ENCODE measurements at regions not wholly inside any gene's neighbourhood (a gene's known extent, or its start where the extent isn't known, plus 50 kb on each side); places are given as distances from the start of the nearest gene placed in this dataset.

DNA sequence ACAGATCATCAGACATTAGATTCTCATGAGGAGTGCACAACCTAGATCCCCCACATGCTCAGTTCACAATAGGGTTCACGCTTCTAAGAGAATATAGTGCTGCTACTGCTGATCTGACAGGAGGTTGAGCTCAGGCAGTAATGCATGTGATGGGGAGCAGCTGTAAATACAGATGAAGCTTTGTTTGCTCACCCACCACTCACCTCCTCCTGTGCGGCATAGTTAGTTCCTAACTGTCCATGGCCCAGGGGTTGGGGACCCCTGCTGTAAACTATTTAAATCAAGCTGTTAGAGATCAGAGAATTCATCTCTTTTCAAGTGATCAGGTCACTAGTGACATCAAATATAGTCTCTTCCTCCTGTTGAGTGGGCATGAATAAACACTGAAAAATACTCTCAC lies 88.8 kb upstream of the ACVR2A start:
- Histone ChIP-seq H3K9ac (ENCODE audit: low read depth, low read length) (no peak overlapping the region), H3K9me3 (ENCODE audit: control insufficient read depth, insufficient read depth, low read length) (no peaks in the 10 kb centered on the region), H3K4me1 (ENCODE audit: insufficient read depth, low read length) (peaks cover 6% of the 10 kb centered on the region; the same call in 1 of the 2 replicates), H3K36me3 (ENCODE audit: insufficient read depth, low read length) (no peaks in the 10 kb centered on the region)

- H3K9ac ChIP-seq (ENCODE audit: low read depth, low read length) = no peak overlapping the region
- H3K9me3 ChIP-seq (ENCODE audit: control insufficient read depth, insufficient read depth, low read length) = no peaks in the 10 kb centered on the region
- H3K4me1 ChIP-seq (ENCODE audit: insufficient read depth, low read length) = no peaks in the 10 kb centered on the region
- H3K36me3 ChIP-seq (ENCODE audit: insufficient read depth, low read length) = no peaks in the 10 kb centered on the region
Measured at GRCh38 chr2:147740211-147740927, 104.5 kb upstream of the ACVR2A start.

DNA sequence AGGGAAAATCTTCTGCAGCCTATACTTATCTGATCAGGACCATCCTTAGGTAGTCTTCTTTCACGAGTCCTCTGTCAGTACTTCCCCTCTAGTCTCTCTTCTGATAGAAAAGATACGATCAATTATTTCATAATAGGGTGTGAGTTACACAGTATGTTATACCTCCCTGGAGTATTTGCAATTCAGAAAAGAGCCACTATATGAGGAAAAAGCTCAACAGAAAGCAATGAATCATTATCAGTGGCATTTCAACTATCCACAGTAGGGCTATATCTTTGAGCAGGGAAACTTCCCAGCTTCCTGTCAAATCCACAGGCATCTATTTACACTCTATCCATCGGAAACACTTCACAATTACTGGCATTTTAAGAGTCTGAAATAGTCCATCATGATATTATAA lies 105.3 kb upstream of the ACVR2A start:
- Histone ChIP-seq H3K4me1 (ENCODE audit: insufficient read depth, low read length) (no peaks in the 10 kb centered on the region), H3K9me3 (ENCODE audit: control insufficient read depth, insufficient read depth, low read length) (no peaks in the 10 kb centered on the region), H3K9ac (ENCODE audit: low read depth, low read length) (no peak overlapping the region), H3K36me3 (ENCODE audit: insufficient read depth, low read length) (no peaks in the 10 kb centered on the region)

- no peak overlapping the region for H3K9ac ChIP-seq (ENCODE audit: low read depth, low read length)
- H3K9me3 ChIP-seq (ENCODE audit: control insufficient read depth, insufficient read depth, low read length) = no peaks in the 10 kb centered on the region
- H3K36me3 ChIP-seq (ENCODE audit: insufficient read depth, low read length) = no peaks in the 10 kb centered on the region
- H3K4me1 ChIP-seq (ENCODE audit: insufficient read depth, low read length) = peaks cover 5% of the 10 kb centered on the region; the same call in 1 of the 2 replicates
Measured at GRCh38 chr2:147718831-147719230, 126.0 kb upstream of the ACVR2A start.

- no peaks in the 10 kb centered on the region for H3K36me3 ChIP-seq (ENCODE audit: insufficient read depth, low read length)
- no peak overlapping the region for H3K9ac ChIP-seq (ENCODE audit: low read depth, low read length)
- no peaks in the 10 kb centered on the region for H3K4me1 ChIP-seq (ENCODE audit: insufficient read depth, low read length)
- no peaks in the 10 kb centered on the region for H3K9me3 ChIP-seq (ENCODE audit: control insufficient read depth, insufficient read depth, low read length)
Measured at GRCh38 chr2:147716906-147717305, 127.9 kb upstream of the ACVR2A start.

DNA sequence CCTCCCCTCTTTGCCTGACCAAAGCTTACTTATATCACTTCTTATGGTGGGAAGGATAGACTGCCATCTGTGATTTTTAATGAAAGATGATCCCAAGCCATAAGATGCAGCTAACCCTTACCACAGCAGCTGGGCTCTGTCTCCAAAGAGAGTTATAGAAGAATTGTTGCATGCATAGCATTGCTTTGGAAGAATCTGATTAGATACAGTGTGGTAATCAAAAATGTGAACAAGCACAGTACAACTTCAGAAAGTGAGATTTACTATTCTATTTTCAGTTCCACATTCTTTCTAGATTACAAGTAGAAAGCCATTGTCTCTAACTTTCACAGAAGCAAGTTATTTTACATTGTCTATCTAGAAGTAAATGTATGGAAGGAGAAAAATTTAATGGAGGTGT lies 129.0 kb upstream of the ACVR2A start:
- Histone ChIP-seq H3K36me3 (ENCODE audit: insufficient read depth, low read length) (no peaks in the 10 kb centered on the region), H3K9me3 (ENCODE audit: control insufficient read depth, insufficient read depth, low read length) (no peaks in the 10 kb centered on the region), H3K4me1 (ENCODE audit: insufficient read depth, low read length) (no peaks in the 10 kb centered on the region), H3K9ac (ENCODE audit: low read depth, low read length) (no peak overlapping the region)

- H3K9me3 ChIP-seq (ENCODE audit: control insufficient read depth, insufficient read depth, low read length) = no peaks in the 10 kb centered on the region
- H3K9ac ChIP-seq (ENCODE audit: low read depth, low read length) = no peak overlapping the region
- H3K4me1 ChIP-seq (ENCODE audit: insufficient read depth, low read length) = no peaks in the 10 kb centered on the region
- no peaks in the 10 kb centered on the region for H3K36me3 ChIP-seq (ENCODE audit: insufficient read depth, low read length)
Measured at GRCh38 chr2:147714582-147714981, 130.2 kb upstream of the ACVR2A start.

DNA sequence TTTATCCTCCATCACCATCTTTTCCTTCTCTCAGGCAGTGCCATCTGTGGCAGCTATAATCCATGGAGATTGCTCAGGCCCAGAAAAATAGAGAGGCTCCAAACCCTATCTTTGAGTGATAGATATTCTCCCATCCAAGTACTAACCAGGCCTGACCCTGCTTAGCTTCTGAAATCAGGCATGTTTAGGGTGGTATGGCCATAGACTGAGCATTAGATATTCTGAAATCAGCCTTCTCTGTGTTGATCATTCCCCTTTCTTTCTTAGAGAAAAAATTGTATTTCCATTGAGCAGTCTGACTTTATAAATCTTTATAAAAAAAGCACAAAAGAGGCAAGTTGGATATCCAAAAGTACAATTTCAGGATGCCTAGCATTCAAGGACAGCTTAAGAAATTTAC lies 131.5 kb upstream of the ACVR2A start:
- H3K36me3 ChIP-seq (ENCODE audit: insufficient read depth, low read length) = no peaks in the 10 kb centered on the region
- H3K9ac ChIP-seq (ENCODE audit: low read depth, low read length) = no peak overlapping the region
- H3K9me3 ChIP-seq (ENCODE audit: control insufficient read depth, insufficient read depth, low read length) = no peaks in the 10 kb centered on the region
- no peaks in the 10 kb centered on the region for H3K4me1 ChIP-seq (ENCODE audit: insufficient read depth, low read length)

DNA sequence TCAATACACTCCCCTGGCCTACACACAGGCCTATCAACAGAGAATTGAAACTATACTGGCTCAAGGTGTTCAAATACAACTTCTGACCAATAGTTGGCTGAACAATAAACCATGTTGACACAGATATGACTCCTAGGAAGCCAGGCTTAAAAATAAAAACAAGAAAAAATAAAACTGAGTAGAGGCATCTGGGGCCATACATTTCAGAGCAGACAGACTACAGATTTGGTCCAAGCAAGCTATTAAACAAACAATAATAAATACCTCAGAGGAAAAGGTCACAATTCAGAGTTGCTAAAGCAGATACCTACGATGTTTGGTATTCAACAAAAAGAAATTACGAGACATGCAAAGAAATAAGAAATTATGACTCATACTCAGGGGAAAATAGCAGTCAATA lies 132.8 kb upstream of the ACVR2A start:
- Histone ChIP-seq H3K9ac (ENCODE audit: low read depth, low read length) (no peak overlapping the region), H3K9me3 (ENCODE audit: control insufficient read depth, insufficient read depth, low read length) (no peaks in the 10 kb centered on the region), H3K4me1 (ENCODE audit: insufficient read depth, low read length) (no peaks in the 10 kb centered on the region), H3K36me3 (ENCODE audit: insufficient read depth, low read length) (no peaks in the 10 kb centered on the region)

DNA sequence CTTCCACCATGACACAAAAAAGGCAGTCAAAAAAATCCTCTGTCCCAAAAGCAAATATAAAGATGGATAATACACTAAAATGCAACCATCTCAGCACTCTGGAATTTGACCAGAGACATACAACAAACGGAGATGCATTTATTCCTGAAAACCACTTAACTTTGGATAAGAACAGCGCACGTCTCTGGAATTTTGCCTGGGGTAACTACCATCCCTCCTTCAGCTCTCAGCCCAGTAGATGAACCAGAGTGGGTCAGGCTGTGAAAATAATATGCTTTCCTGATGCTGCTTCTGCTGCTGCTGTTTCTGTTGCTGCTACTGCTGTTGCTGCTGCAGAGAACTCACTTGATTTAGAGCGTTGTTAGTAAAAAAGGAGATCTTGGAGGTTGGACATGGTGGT lies 133.8 kb upstream of the ACVR2A start:
- no peak overlapping the region for H3K9ac ChIP-seq (ENCODE audit: low read depth, low read length)
- no peaks in the 10 kb centered on the region for H3K36me3 ChIP-seq (ENCODE audit: insufficient read depth, low read length)
- no peaks in the 10 kb centered on the region for H3K9me3 ChIP-seq (ENCODE audit: control insufficient read depth, insufficient read depth, low read length)
- H3K4me1 ChIP-seq (ENCODE audit: insufficient read depth, low read length) = no peaks in the 10 kb centered on the region

- Histone ChIP-seq H3K9ac (ENCODE audit: low read depth, low read length) (no peak overlapping the region), H3K36me3 (ENCODE audit: insufficient read depth, low read length) (no peaks in the 10 kb centered on the region), H3K4me1 (ENCODE audit: insufficient read depth, low read length) (no peaks in the 10 kb centered on the region), H3K9me3 (ENCODE audit: control insufficient read depth, insufficient read depth, low read length) (no peaks in the 10 kb centered on the region)
Measured at GRCh38 chr2:147709655-147710054, 135.2 kb upstream of the ACVR2A start.

- H3K36me3 ChIP-seq (ENCODE audit: insufficient read depth, low read length) = no peaks in the 10 kb centered on the region
- H3K4me1 ChIP-seq (ENCODE audit: insufficient read depth, low read length) = no peaks in the 10 kb centered on the region
- no peaks in the 10 kb centered on the region for H3K9me3 ChIP-seq (ENCODE audit: control insufficient read depth, insufficient read depth, low read length)
- no peak overlapping the region for H3K9ac ChIP-seq (ENCODE audit: low read depth, low read length)
Measured at GRCh38 chr2:147703171-147703570, 141.7 kb upstream of the ACVR2A start.

DNA sequence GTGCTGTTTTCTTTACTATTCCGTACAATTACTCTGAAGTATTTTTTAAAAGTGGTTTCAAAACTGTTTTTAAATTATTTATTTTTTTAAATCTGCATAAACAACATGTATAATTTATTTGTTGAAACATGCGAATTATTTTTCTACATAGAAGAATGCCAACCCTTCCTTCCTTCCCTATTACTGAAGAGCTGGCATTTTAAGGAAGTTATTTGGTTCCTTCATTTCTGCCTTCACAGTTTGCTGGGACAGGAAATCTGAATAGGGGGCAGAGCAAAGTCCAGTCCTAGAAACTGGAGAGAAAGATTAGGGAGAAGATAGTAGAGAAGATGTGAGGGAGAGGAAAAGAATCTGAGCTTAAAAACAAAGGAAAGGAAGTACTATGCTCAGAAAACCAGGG lies 146.7 kb upstream of the ACVR2A start:
- no peaks in the 10 kb centered on the region for H3K4me1 ChIP-seq (ENCODE audit: insufficient read depth, low read length)
- no peak overlapping the region for H3K9ac ChIP-seq (ENCODE audit: low read depth, low read length)
- H3K9me3 ChIP-seq (ENCODE audit: control insufficient read depth, insufficient read depth, low read length) = no peaks in the 10 kb centered on the region
- no peaks in the 10 kb centered on the region for H3K36me3 ChIP-seq (ENCODE audit: insufficient read depth, low read length)

GRCh38 chr2:147696426-147696825 lies 148.4 kb upstream of the ACVR2A start:
- H3K9ac ChIP-seq (ENCODE audit: low read depth, low read length) = no peak overlapping the region

DNA sequence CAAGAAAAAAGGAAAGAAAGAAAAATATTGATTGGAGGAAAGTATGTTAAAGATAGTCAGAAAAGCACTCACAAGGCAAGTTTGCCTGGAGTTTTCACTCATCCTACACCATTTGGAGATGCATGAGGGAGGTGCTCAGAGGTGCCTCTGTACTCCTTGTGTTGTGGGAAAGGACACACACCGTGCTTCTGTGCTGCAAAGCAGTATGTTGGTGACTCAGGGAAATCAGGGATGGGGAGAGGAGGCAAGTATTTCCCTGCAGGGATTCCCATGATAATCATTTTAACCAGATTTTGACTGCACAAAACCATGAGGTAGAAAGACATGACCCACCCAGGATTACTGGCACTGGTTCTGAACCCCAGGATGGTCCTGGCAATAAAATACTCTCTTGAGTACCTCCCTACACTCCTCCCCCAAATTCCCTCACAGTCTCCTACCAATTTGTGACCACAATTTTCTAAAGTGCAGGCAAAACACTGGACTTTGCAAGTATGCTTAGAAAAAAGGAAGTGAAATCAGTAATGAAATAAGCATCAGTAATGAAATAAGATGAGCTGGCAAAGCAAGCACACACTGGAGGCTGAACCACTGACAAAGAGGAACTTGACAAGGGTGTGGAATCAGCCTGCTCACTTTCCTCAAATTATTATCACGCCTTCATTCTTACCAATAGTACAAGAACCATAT lies 155.5 kb upstream of the ACVR2A start:
- Histone ChIP-seq H3K36me3 (ENCODE audit: insufficient read depth, low read length) (no peaks in the 10 kb centered on the region), H3K9ac (ENCODE audit: low read depth, low read length) (no peak overlapping the region), H3K9me3 (ENCODE audit: control insufficient read depth, insufficient read depth, low read length) (peaks cover 6% of the 10 kb centered on the region), H3K4me1 (ENCODE audit: insufficient read depth, low read length) (no peaks in the 10 kb centered on the region)

More at GRCh38 chr2:147696426-147696825, 148.4 kb upstream of the ACVR2A start:
- Histone ChIP-seq H3K9me3 (ENCODE audit: control insufficient read depth, insufficient read depth, low read length) (no peaks in the 10 kb centered on the region), H3K4me1 (ENCODE audit: insufficient read depth, low read length) (no peaks in the 10 kb centered on the region), H3K36me3 (ENCODE audit: insufficient read depth, low read length) (no peaks in the 10 kb centered on the region)
